DMS53 treated with DMSO at 0.1 percent for 48 hours (cell line): ENCODE measurements at regions not wholly inside any gene's neighbourhood (a gene's known extent, or its start where the extent isn't known, plus 50 kb on each side); places are given as distances from the start of the nearest gene placed in this dataset.
"Not testable (repeated sequence)": the region's sequence is repeated elsewhere in the genome, so short reads cannot be mapped to it uniquely, and the experiment has no call there.

Source experiments
- DNase-seq: peaks from one replicate; lab custom pipeline; 2025; ENCODE audit not compliant: unreplicated experiment; lab: John Stamatoyannopoulos, UW

- no peak for DNase-seq
Observed at GRCh38 chr10:78406648-78407008, 373.0 kb downstream of the RPS24 start.

- DNase-seq, result peak; percentile 78
Observed at GRCh38 chr10:78407009-78407711, 373.5 kb downstream of the RPS24 start.

GRCh38 chr10:78407966-78408365 lies 374.3 kb downstream of the RPS24 start:
- no peak for DNase-seq

GRCh38 chr10:78408671-78409472 lies 375.2 kb downstream of the RPS24 start:
- peak; percentile 6 for DNase-seq

GRCh38 chr10:78410046-78410965 lies 376.6 kb downstream of the RPS24 start:
- DNase-seq, result no peak

GRCh38 chr10:78411716-78412115 lies 378.1 kb downstream of the RPS24 start:
- no peak for DNase-seq

- no peak for DNase-seq
Observed at GRCh38 chr10:78412605-78413004, 378.9 kb downstream of the RPS24 start.

- DNase-seq, result no peak
Observed at GRCh38 chr10:78413076-78414055, 379.7 kb downstream of the RPS24 start.

GRCh38 chr10:78414380-78414779 lies 380.7 kb downstream of the RPS24 start:
- no peak for DNase-seq

- no peak for DNase-seq
Observed at GRCh38 chr10:78415111-78415510, 381.4 kb downstream of the RPS24 start.

- peak; percentile 54 for DNase-seq
Observed at GRCh38 chr10:78416031-78417011, 382.7 kb downstream of the RPS24 start.

- no peak for DNase-seq
Observed at GRCh38 chr10:78417425-78418370, 384.0 kb downstream of the RPS24 start.

- no peak for DNase-seq
Observed at GRCh38 chr10:78419481-78420265, 386.0 kb downstream of the RPS24 start.

- no peak for DNase-seq
Observed at GRCh38 chr10:78420946-78421735, 387.5 kb downstream of the RPS24 start.

GRCh38 chr10:78424050-78424449 lies 390.4 kb downstream of the RPS24 start:
- not testable (repeated sequence) for DNase-seq

- DNase-seq, result peak; percentile 46
Observed at GRCh38 chr10:78424723-78425122, 391.1 kb downstream of the RPS24 start.
